ENCODE measurements at regions not wholly inside any gene's neighbourhood (a gene's known extent, or its start where the extent isn't known, plus 50 kb on each side); places are given as distances from the start of the nearest gene placed in this dataset.

GRCh38 chr2:21415234-21415633 lies 291.5 kb downstream of the TDRD15 start:
- no peaks in the 10 kb centered on the region; the same call in 1 of the 2 replicates for H3K9me3 ChIP-seq (ENCODE audit: control insufficient read depth, insufficient read depth, low read length)
- CTCF ChIA-PET = no interaction called here
- no peak overlapping the region for H3K23ac ChIP-seq (ENCODE audit: low read depth, low read length)
- TF ChIP-seq RAD21 (IDR thresholded peaks at IDR 0.05; ENCODE audit: low read length) (no peak), MAFK (IDR thresholded peaks at IDR 0.05; ENCODE audit: low read depth, low read length) (no peak), MXI1 (IDR thresholded peaks at IDR 0.05; ENCODE audit: borderline replicate concordance, low read depth, low read length) (no peak), BHLHE40 (IDR thresholded peaks at IDR 0.05; ENCODE audit: low read depth, low read length) (no peak), CHD1 (IDR thresholded peaks at IDR 0.05; ENCODE audit: low read depth, low read length) (no peak), SMC3 (IDR thresholded peaks at IDR 0.05; ENCODE audit: low read depth, low read length) (no peak)
- no peak for ATAC-seq (ENCODE audit: low read depth)
- peak overlapping the region in 1 of 2 experiments; percentile 78; a peak in 1 of 4 replicates for H4K8ac ChIP-seq (ENCODE audit: low read depth in 2 of 2, low read length in 2 of 2)
- no peak overlapping the region for H3K56ac ChIP-seq (ENCODE audit: extremely low read depth, insufficient read depth, low read length)
- peak overlapping the region; percentile 57; the same call in 1 of the 2 replicates for H4K91ac ChIP-seq (ENCODE audit: insufficient read depth, low read depth, low read length)
- H3K27ac ChIP-seq (ENCODE audit: insufficient read depth, low read length) = no peak overlapping the region
- H4K5ac ChIP-seq (ENCODE audit: low read depth, low read length) = peak overlapping the region; percentile 31; the same call in 1 of the 2 replicates
- H3K4me3 ChIP-seq (ENCODE audit: insufficient read depth, low read depth, low read length) = no peak overlapping the region
- H3K4me2 ChIP-seq (ENCODE audit: low read depth, low read length) = no peak overlapping the region
- no TSS peak for BruUV-seq (replicated peaks)
- H3K18ac ChIP-seq (ENCODE audit: low read depth, low read length) = peak overlapping the region; percentile 24; the same call in 1 of the 2 replicates
- DNase-seq = no peak
- no CpG with 5 or more reads among the region's 3 CpGs for WGBS, 2 experiments (ENCODE audit: extremely low coverage in 2 of 2, insufficient read length in 1 of 2)
- H3K9ac ChIP-seq (ENCODE audit: low read depth, low read length) = no peak overlapping the region
- H2BK5ac ChIP-seq (ENCODE audit: low read depth, low read length, poor library complexity, severe bottlenecking) = peak overlapping the region; percentile 66
- 0 out of 2 replicates have a peak overlapping the region, but pooled peaks have one; percentile 79 for H3K4ac ChIP-seq (ENCODE audit: low read depth, low read length)
- peaks cover 13% of the 10 kb centered on the region for H3K4me1 ChIP-seq (ENCODE audit: control insufficient read depth, insufficient read depth, low read length)
- POLR2A ChIA-PET (ENCODE audit: unreplicated experiment) = no interaction called here
- H2AK5ac ChIP-seq (ENCODE audit: low read depth, low read length) = no peak overlapping the region
- in situ Hi-C loops (cut with MboI; ENCODE audit: low sequenced_read_pairs) = no loop called here
- intact Hi-C loops (cut with micrococcal nuclease) = no loop called here
- no peaks in the 10 kb centered on the region for H3K79me1 ChIP-seq (ENCODE audit: low read depth in 1 of 2, low read length in 2 of 2)
- no peaks in the 10 kb centered on the region for H3K27me3 ChIP-seq (ENCODE audit: control insufficient read depth, insufficient read depth, low read length)
- no peak overlapping the region for H3K14ac ChIP-seq (replicated peaks; ENCODE audit: low read depth, low read length)
- H2AFZ ChIP-seq (replicated peaks; ENCODE audit: low read length, poor library complexity) = no peak overlapping the region
- H2BK20ac ChIP-seq (ENCODE audit: low read depth, low read length) = peak overlapping the region; percentile 92; the same call in 1 of the 2 replicates
- no peak overlapping the region for H2BK15ac ChIP-seq (ENCODE audit: low read depth, low read length)
- H4K20me1 ChIP-seq (ENCODE audit: insufficient read depth, low read length) = no peaks in the 10 kb centered on the region
- dilution Hi-C loops (cut with HindIII; ENCODE audit: low sequenced_read_pairs, unreplicated experiment) = no loop called here
- peaks cover 7% of the 10 kb centered on the region for H3K9me1 ChIP-seq (ENCODE audit: insufficient read depth, low read length)
- H3K36me3 ChIP-seq (ENCODE audit: control insufficient read depth, insufficient read depth, low read length) = no peaks in the 10 kb centered on the region
- peak overlapping the region; percentile 92 for H2BK120ac ChIP-seq (ENCODE audit: low read depth, low read length)
- H2AK9ac ChIP-seq (replicated peaks; ENCODE audit: low read depth, low read length, poor library complexity) = no peak overlapping the region

All from IMR-90 (cell line).